ENCODE measurements at regions not wholly inside any gene's neighbourhood (a gene's known extent, or its start where the extent isn't known, plus 50 kb on each side); places are given as distances from the start of the nearest gene placed in this dataset.

DNA sequence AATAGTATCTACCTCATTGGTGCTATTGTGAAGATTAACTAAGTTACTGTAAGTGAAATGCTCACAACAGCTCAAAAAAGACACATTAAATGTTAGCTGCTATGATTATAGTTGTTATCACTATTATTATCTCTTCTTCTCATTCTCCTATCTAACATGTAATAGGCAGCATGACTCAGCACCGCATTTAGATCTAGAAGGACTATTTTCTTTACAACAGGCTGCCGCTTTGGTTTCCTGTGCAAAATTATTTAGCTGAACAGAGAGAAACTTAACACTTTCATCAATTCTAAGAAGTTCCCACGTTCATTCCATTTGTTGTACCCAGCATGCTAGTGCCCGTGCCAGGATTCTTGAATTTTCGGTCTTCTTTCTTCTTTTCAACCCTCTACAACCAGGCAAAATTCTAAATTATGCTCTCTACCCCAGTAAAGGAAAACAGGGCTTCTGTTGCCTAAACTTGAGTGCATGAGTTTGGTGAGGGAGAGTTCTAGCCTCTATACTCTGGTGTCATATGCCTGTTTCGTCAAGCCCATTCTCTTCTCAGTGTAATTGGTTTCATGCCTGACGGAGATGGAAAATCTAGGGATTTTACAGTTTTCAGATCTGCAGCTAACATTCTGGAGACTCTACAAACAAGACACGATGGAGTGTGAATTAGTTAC is 378.9 kb downstream of the PPP1R2C start:
- TF ChIP-seq ZFX (IDR thresholded peaks at IDR 0.05; ENCODE audit: borderline replicate concordance): no peak
- TF ChIP-seq, protein P1, sequence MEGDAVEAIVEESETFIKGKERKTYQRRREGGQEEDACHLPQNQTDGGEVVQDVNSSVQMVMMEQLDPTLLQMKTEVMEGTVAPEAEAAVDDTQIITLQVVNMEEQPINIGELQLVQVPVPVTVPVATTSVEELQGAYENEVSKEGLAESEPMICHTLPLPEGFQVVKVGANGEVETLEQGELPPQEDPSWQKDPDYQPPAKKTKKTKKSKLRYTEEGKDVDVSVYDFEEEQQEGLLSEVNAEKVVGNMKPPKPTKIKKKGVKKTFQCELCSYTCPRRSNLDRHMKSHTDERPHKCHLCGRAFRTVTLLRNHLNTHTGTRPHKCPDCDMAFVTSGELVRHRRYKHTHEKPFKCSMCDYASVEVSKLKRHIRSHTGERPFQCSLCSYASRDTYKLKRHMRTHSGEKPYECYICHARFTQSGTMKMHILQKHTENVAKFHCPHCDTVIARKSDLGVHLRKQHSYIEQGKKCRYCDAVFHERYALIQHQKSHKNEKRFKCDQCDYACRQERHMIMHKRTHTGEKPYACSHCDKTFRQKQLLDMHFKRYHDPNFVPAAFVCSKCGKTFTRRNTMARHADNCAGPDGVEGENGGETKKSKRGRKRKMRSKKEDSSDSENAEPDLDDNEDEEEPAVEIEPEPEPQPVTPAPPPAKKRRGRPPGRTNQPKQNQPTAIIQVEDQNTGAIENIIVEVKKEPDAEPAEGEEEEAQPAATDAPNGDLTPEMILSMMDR (IDR thresholded peaks at IDR 0.05): no peak
- no peak overlapping the region for H3K27ac ChIP-seq

DNA sequence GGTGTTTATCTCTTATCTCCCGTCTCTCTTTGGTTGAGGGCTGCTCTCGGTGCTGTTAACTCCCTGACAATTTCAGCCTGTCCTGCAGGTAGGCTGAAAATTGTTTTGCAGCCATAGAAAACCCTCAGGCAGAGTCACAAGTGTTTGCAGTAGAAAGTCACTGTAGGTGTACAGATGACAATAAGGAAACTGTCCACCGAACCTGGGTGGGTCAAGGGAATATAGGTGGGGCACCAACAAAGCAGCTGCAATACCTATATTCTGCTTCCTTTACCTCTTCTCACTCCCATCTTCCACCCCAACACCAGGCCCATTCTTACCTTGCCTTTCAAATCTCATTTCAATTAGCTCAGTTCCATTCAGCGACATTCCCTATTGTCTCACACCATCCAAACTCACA is 381.8 kb downstream of the PPP1R2C start:
- TF ChIP-seq, protein P1 (IDR thresholded peaks at IDR 0.05): no peak
- no peak for TF ChIP-seq ZFX (IDR thresholded peaks at IDR 0.05; ENCODE audit: borderline replicate concordance)
- H3K27ac ChIP-seq: no peak overlapping the region

DNA sequence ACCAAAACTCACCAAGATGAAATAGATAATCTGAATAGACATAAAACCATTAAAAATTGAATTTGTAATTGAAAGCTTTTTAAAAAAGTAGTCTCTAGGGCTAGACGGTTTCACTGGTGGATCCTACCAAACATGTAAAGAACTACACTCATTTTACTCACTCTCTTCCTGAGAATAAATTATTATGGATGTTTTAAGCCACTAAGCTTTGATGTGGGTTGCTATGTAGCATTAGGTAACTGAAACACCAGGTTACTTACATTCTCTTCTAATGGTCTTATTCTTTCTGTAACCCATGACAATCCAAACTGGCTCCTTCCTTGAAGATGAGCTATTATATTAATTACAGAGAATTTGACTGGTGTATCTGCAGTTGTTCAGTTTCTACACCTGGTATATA is 385.1 kb downstream of the PPP1R2C start:
- no peak overlapping the region for H3K27ac ChIP-seq
- TF ChIP-seq, protein P1 (IDR thresholded peaks at IDR 0.05): no peak
- TF ChIP-seq ZFX (IDR thresholded peaks at IDR 0.05; ENCODE audit: borderline replicate concordance): no peak

DNA sequence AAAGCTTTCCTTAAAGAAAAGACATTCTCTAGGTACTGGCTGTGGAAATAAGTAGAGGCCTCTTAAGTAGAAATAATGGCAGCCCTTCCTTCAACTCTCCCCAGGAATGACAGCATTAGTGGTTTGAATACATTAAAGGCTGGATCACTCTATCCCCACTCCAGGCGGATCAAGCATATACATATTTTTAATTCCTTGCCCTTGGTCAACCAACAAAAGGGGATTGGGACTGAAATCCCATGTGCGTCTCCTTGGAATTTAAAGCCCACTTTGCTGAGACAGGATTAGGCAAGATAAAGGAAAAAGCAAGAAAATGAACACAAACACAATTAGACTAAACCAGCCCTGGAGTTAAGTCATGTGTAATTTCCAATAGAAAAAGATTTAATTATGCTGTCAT is 391.3 kb downstream of the PPP1R2C start:
- TF ChIP-seq, protein P1 (IDR thresholded peaks at IDR 0.05): no peak
- TF ChIP-seq ZFX (IDR thresholded peaks at IDR 0.05; ENCODE audit: borderline replicate concordance): no peak
- no peak overlapping the region for H3K27ac ChIP-seq

DNA sequence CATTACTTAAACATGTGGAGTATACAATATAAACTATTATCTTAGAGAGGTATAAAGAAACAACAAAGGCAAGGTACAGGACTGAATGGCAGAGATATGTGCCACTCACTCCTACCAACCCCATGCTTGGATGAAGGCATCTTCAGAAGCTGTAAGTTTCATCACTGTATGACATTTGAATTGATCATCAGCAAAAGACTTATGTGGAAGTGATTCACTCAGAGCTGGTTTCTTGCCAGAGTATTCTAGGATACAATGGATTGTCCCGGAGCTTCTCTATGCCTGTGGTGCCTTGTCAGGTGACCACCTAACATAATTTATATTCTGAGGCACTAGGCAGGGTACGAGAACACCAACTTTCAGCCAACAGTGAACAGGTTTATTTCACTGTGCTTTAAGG is 392.2 kb downstream of the PPP1R2C start:
- H3K27ac ChIP-seq: no peak overlapping the region
- TF ChIP-seq, protein P1 (IDR thresholded peaks at IDR 0.05): no peak
- TF ChIP-seq ZFX (IDR thresholded peaks at IDR 0.05; ENCODE audit: borderline replicate concordance): no peak

DNA sequence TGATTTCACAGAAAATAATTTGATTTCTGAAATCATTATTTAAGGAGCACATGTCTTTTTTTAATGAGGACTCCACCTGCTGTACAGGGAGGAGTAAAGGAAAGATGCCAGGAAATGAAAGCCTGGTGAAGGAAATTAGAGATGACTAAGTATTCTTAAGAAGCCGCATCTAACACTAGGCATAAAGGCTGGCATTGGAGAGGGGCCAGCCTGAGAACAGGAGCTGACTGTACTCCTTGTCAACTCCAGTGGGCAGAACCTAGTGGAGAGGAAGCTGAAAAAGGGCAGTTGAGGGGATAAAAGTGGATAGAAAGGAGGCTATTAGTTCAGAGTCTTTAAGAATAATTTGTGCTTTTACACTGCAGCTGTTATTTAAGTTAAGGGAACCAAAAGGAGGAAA is 393.0 kb downstream of the PPP1R2C start:
- no peak for TF ChIP-seq ZFX (IDR thresholded peaks at IDR 0.05; ENCODE audit: borderline replicate concordance)
- TF ChIP-seq, protein P1 (IDR thresholded peaks at IDR 0.05): no peak

DNA sequence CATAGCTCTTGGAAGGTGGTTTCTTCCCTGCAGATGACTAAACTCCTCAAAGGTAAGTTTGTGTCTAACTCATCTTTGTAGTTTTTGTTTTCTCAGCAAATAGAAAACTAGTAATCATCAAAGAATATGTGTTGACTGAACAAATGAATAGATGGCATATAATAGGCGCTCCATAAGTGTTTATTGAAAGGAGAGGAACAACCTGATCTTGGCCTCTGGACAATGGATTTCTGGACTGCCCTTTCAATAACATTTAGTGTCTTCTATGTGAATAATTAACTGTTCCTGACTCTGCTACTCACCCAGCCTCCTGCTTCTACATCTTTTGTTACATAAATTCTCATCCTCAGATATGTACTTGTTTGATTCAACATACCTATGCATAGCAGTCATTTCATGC is 399.1 kb downstream of the PPP1R2C start:
- H3K27ac ChIP-seq: peak overlapping the region; percentile 70
- TF ChIP-seq ZFX (IDR thresholded peaks at IDR 0.05; ENCODE audit: borderline replicate concordance): no peak
- TF ChIP-seq, protein P1 (IDR thresholded peaks at IDR 0.05): no peak

More for the DNA sequence above, 393.0 kb downstream of the PPP1R2C start:
- no peak overlapping the region for H3K27ac ChIP-seq

All from 22Rv1 (cell line).